ENCODE measurements at regions not wholly inside any gene's neighbourhood (a gene's known extent, or its start where the extent isn't known, plus 50 kb on each side); places are given as distances from the start of the nearest gene placed in this dataset.
"Not testable (repeated sequence)": the region's sequence is repeated elsewhere in the genome, so short reads cannot be mapped to it uniquely, and the experiment has no call there.

DNA sequence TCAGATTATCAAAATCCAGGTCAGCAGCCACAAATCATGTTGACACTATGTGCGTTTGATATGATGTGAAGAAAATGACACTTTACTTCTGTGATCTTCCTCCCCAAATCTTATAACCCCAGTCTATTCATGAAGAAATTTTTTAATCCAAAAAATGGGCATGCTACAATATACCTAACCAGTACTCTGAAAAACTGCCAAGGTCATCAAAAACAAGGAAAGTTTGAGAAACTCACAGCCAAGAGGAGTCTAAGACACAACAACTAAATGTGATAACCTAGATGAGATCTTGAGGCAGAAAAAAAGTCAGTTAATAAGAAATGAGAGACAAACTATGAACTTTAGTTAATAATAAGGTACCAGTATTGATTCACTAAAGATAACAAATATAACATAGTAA is 200.6 kb upstream of the IRAK1BP1 start:
- CTCF ChIA-PET = no interaction called here
- Histone ChIP-seq H3K27me3 (replicated peaks in 1 of 2; ENCODE audit: control insufficient read depth in 2 of 2, extremely low read depth in 1 of 2, insufficient read depth in 2 of 2, low read length in 1 of 2) (no peaks in the 10 kb centered on the region), H3K36me3 (ENCODE audit: control insufficient read depth in 2 of 2, extremely low read depth in 1 of 2, insufficient read depth in 1 of 2, low read length in 1 of 2) (no peaks in the 10 kb centered on the region), H3K27ac (ENCODE audit: low read length) (no peak overlapping the region), H3K9me3 (no peaks in the 10 kb centered on the region), H3K4me3 (ENCODE audit: control insufficient read depth in 1 of 2, extremely low read depth in 1 of 2, low read length in 1 of 2) (no peak overlapping the region), H3K4me1 (ENCODE audit: control insufficient read depth in 1 of 2, extremely low read depth in 1 of 2, insufficient read depth in 2 of 2, low read length in 2 of 2) (no peaks in the 10 kb centered on the region)
- Mint-ChIP-seq H3K4me3 (no peak overlapping the region), H3K9me3 (no peaks in the 10 kb centered on the region), H3K27ac (no peak overlapping the region), H3K36me3 (no peaks in the 10 kb centered on the region), H3K27me3 (peaks cover 0 to 2% of the 10 kb centered on the region in 2 donors), H3K4me1 (no peaks in the 10 kb centered on the region)
- DNase-seq = no peak
- POLR2A ChIA-PET = no interaction called here
- no peak for ATAC-seq (replicated peaks in 1 of 4)
- no CpG with 5 or more reads among the region's 1 CpG for WGBS (ENCODE audit: insufficient coverage)

DNA sequence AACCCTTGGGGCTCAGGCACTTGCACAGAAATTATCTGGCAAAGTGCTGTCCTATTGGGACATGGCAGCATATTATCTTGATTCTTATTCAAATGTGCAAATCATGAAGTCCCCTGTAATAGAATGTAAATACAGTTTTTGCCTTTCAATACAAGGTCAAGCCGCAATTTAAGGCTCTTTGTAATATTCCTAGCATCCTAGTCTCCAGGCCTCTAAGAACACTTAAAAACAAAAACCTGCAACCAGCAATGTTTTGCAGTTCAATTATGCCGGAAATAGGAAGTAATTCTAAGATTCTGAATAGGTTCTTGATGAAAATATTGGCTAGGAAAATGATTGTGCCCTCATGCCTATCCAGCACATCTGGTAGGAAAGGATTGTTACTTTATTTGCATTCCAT is 197.2 kb upstream of the IRAK1BP1 start:
- ChIA-PET CTCF (no interaction called here), POLR2A (no interaction called here)
- no CpG with 5 or more reads among the region's 2 CpGs for WGBS (ENCODE audit: insufficient coverage)

DNA sequence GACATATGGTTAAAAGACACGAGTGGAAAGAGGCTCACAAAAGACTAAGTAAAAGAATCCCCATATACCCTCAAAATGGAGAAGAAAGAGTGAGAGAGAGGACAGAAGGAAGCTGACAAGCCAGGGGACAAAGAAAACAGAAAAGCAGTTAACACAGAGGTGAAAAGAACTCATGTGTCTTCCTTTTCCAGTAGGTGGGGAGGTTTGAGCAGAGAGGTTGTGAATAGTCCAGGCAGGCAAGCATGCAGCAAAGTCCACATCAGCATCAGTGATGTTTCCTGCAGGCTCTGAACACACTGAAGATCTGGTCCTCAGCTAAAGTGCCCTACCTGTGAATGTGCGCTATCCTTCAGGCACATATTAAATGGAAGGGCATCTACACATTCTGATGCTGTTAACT is 196.5 kb upstream of the IRAK1BP1 start:
- no peak overlapping the region for H3K4me3 Mint-ChIP-seq
- ChIA-PET CTCF (no interaction called here), POLR2A (no interaction called here)
- H3K4me3 ChIP-seq (ENCODE audit: control insufficient read depth in 1 of 2, extremely low read depth in 1 of 2, low read length in 1 of 2) = no peak overlapping the region
- no peak overlapping the region for H3K27ac Mint-ChIP-seq
- peaks cover 0 to 2% of the 10 kb centered on the region in 2 donors for H3K27me3 Mint-ChIP-seq
- peaks cover 0 to 2% (median 0%) of the 10 kb centered on the region in 3 donors for H3K9me3 Mint-ChIP-seq
- H3K4me1 ChIP-seq (ENCODE audit: control insufficient read depth in 1 of 2, extremely low read depth in 1 of 2, insufficient read depth in 2 of 2, low read length in 2 of 2) = no peaks in the 10 kb centered on the region
- ATAC-seq (replicated peaks in 1 of 4) (no peak), DNase-seq (no peak)
- no CpG with 5 or more reads among the region's 2 CpGs for WGBS (ENCODE audit: insufficient coverage)
- H3K9me3 ChIP-seq = no peaks in the 10 kb centered on the region
- H3K36me3 Mint-ChIP-seq = no peaks in the 10 kb centered on the region
- no peaks in the 10 kb centered on the region for H3K27me3 ChIP-seq (replicated peaks in 1 of 2; ENCODE audit: control insufficient read depth in 2 of 2, extremely low read depth in 1 of 2, insufficient read depth in 2 of 2, low read length in 1 of 2)
- no peaks in the 10 kb centered on the region for H3K4me1 Mint-ChIP-seq
- no peaks in the 10 kb centered on the region for H3K36me3 ChIP-seq (ENCODE audit: control insufficient read depth in 2 of 2, extremely low read depth in 1 of 2, insufficient read depth in 1 of 2, low read length in 1 of 2)
- no peak overlapping the region for H3K27ac ChIP-seq (ENCODE audit: low read length)

More for the DNA sequence above, 197.2 kb upstream of the IRAK1BP1 start:
- H3K4me3 ChIP-seq (ENCODE audit: control insufficient read depth in 1 of 2, extremely low read depth in 1 of 2, low read length in 1 of 2) = no peak overlapping the region
- no peaks in the 10 kb centered on the region for H3K36me3 ChIP-seq (ENCODE audit: control insufficient read depth in 2 of 2, extremely low read depth in 1 of 2, insufficient read depth in 1 of 2, low read length in 1 of 2)
- ATAC-seq (replicated peaks in 1 of 4) = no peak
- no peak overlapping the region for H3K27ac Mint-ChIP-seq
- no peak for DNase-seq
- no peaks in the 10 kb centered on the region for H3K4me1 ChIP-seq (ENCODE audit: control insufficient read depth in 1 of 2, extremely low read depth in 1 of 2, insufficient read depth in 2 of 2, low read length in 2 of 2)
- no peaks in the 10 kb centered on the region for H3K4me1 Mint-ChIP-seq
- H3K36me3 Mint-ChIP-seq = no peaks in the 10 kb centered on the region
- H3K27me3 Mint-ChIP-seq = peaks cover 0 to 2% of the 10 kb centered on the region in 2 donors
- no peak overlapping the region for H3K4me3 Mint-ChIP-seq
- no peak overlapping the region for H3K27ac ChIP-seq (ENCODE audit: low read length)
- H3K9me3 Mint-ChIP-seq = no peaks in the 10 kb centered on the region
- H3K9me3 ChIP-seq = no peaks in the 10 kb centered on the region
- no peaks in the 10 kb centered on the region for H3K27me3 ChIP-seq (replicated peaks in 1 of 2; ENCODE audit: control insufficient read depth in 2 of 2, extremely low read depth in 1 of 2, insufficient read depth in 2 of 2, low read length in 1 of 2)

DNA sequence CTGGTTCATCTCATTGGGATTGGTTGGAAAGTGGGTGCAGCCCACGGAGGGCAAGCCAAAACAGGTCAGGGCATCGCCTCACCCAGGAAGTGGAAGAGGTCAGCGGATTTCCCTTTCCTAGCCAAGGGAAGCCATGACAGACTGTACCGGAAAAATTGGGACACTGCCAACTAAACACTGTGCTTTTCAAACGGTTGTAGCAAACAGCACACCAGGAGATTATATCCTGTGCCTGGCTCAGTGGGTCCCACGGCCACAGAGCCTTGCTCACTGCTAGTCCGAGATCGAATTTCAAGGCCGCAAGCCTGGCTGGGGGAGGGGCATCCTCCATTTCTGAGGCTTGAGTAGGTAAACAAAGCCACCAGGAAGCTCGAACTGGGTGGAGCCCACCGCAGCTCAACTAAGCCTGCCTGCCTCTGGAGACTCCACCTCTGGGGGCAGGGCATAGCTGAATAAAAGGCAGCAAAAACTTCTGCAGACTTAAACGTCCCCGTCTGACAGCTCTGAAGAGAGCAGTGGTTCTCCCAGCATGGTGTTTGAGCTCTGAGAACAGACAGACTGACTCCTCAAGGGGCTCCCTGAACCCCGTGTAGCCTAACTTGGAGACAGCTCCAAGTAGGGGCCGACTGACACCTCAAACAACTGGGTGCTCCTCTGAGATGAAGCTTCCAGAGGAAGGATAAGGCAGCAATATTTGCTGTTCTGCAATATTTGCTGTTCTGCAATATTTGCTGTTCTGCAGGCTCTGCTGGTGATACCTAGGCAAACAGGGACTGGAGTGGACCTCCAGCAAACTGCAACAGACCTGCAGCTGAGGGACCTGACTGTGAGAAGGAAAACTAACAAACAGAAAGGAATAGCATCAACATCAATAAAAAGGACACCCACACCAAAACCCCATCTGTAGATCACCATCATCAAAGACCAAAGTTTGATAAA is 191.0 kb upstream of the IRAK1BP1 start:
- WGBS (ENCODE audit: insufficient coverage) = 67% methylated on average over 13 of the region's 15 CpGs
- H3K36me3 Mint-ChIP-seq; ATAC-seq (replicated peaks in 1 of 4); H3K4me1 Mint-ChIP-seq; H3K4me3 ChIP-seq (ENCODE audit: control insufficient read depth in 1 of 2, extremely low read depth in 1 of 2, low read length in 1 of 2); H3K27ac ChIP-seq (ENCODE audit: low read length); H3K9me3 ChIP-seq; H3K4me3 Mint-ChIP-seq; POLR2A ChIA-PET; CTCF ChIA-PET; H3K27ac Mint-ChIP-seq; H3K27me3 ChIP-seq (replicated peaks in 1 of 2; ENCODE audit: control insufficient read depth in 2 of 2, extremely low read depth in 1 of 2, insufficient read depth in 2 of 2, low read length in 1 of 2); DNase-seq; H3K4me1 ChIP-seq (ENCODE audit: control insufficient read depth in 1 of 2, extremely low read depth in 1 of 2, insufficient read depth in 2 of 2, low read length in 2 of 2); H3K36me3 ChIP-seq (ENCODE audit: control insufficient read depth in 2 of 2, extremely low read depth in 1 of 2, insufficient read depth in 1 of 2, low read length in 1 of 2); H3K27me3 Mint-ChIP-seq: not testable (repeated sequence)
- H3K9me3 Mint-ChIP-seq = peaks cover 5 to 14% (median 8%) of the 10 kb centered on the region in 3 donors

DNA sequence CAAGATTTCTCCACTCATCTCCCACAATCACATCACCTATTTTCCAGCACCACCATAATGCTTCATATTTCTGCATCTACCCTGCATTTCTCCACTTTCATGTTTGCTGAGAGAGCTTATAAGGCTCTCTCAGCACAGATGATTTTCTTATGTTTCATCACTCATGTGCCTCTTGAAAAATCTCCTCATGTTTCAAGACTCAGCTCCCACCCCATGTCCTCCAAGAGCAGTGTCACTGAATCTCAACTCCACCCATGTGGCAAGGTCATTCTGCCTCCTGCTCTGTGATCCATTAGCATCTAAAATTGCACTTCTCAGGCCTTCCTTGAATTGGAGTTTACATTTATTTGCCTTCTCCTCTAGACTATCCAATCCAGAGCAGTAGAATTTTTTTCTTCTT is 178.7 kb upstream of the IRAK1BP1 start:
- no peaks in the 10 kb centered on the region for H3K9me3 ChIP-seq
- H3K27me3 Mint-ChIP-seq = peaks cover 0 to 1% of the 10 kb centered on the region in 2 donors
- no peak overlapping the region for H3K4me3 Mint-ChIP-seq
- no peak overlapping the region for H3K27ac ChIP-seq (ENCODE audit: low read length)
- H3K4me1 ChIP-seq (ENCODE audit: control insufficient read depth in 1 of 2, extremely low read depth in 1 of 2, insufficient read depth in 2 of 2, low read length in 2 of 2) = no peaks in the 10 kb centered on the region
- H3K36me3 ChIP-seq (ENCODE audit: control insufficient read depth in 2 of 2, extremely low read depth in 1 of 2, insufficient read depth in 1 of 2, low read length in 1 of 2) = no peaks in the 10 kb centered on the region
- no peak overlapping the region for H3K4me3 ChIP-seq (ENCODE audit: control insufficient read depth in 1 of 2, extremely low read depth in 1 of 2, low read length in 1 of 2)
- no peaks in the 10 kb centered on the region for H3K27me3 ChIP-seq (replicated peaks in 1 of 2; ENCODE audit: control insufficient read depth in 2 of 2, extremely low read depth in 1 of 2, insufficient read depth in 2 of 2, low read length in 1 of 2)
- no peaks in the 10 kb centered on the region for H3K4me1 Mint-ChIP-seq
- H3K36me3 Mint-ChIP-seq = no peaks in the 10 kb centered on the region
- ChIA-PET POLR2A (no interaction called here), CTCF (no interaction called here)
- H3K27ac Mint-ChIP-seq = no peak overlapping the region
- no peak for ATAC-seq (replicated peaks in 1 of 4)
- peaks cover 0 to 6% (median 1%) of the 10 kb centered on the region in 3 donors for H3K9me3 Mint-ChIP-seq
- no peak for DNase-seq

DNA sequence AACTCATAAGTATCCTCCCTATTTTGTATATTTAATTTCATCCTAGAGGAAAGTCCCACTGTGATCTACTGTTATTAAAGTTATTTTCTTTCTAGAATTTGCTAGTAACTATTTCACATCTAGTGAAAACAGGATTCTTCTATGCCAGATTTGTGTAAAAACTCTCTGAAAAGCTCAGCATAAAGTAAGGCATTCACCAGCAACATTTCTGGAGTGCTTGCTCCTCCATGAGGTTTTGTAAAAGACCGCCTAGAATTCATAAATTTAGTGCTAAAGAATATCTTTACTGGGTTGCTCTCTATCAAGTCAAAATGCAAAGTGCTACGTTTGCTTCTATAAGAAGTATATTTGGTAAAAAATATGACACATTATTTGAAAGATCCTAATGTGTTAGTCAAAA is 173.5 kb upstream of the IRAK1BP1 start:
- POLR2A ChIA-PET = no interaction called here
- H3K36me3 ChIP-seq (ENCODE audit: control insufficient read depth in 2 of 2, extremely low read depth in 1 of 2, insufficient read depth in 1 of 2, low read length in 1 of 2) = no peaks in the 10 kb centered on the region

More for the DNA sequence above, 173.5 kb upstream of the IRAK1BP1 start:
- Histone ChIP-seq H3K4me1 (ENCODE audit: control insufficient read depth in 1 of 2, extremely low read depth in 1 of 2, insufficient read depth in 2 of 2, low read length in 2 of 2) (no peaks in the 10 kb centered on the region), H3K4me3 (ENCODE audit: control insufficient read depth in 1 of 2, extremely low read depth in 1 of 2, low read length in 1 of 2) (no peak overlapping the region), H3K27ac (ENCODE audit: low read length) (no peak overlapping the region), H3K27me3 (replicated peaks in 1 of 2; ENCODE audit: control insufficient read depth in 2 of 2, extremely low read depth in 1 of 2, insufficient read depth in 2 of 2, low read length in 1 of 2) (no peaks in the 10 kb centered on the region), H3K9me3 (no peaks in the 10 kb centered on the region)
- ATAC-seq (replicated peaks in 1 of 4) = no peak
- no peak overlapping the region for H3K27ac Mint-ChIP-seq
- DNase-seq = no peak
- no peak overlapping the region for H3K4me3 Mint-ChIP-seq
- H3K9me3 Mint-ChIP-seq = peaks cover 0 to 8% (median 2%) of the 10 kb centered on the region in 3 donors
- CTCF ChIA-PET = no interaction called here
- WGBS (ENCODE audit: insufficient coverage) = no CpG with 5 or more reads among the region's 2 CpGs
- H3K36me3 Mint-ChIP-seq = no peaks in the 10 kb centered on the region
- H3K4me1 Mint-ChIP-seq = no peaks in the 10 kb centered on the region
- peaks cover 0 to 3% of the 10 kb centered on the region in 2 donors for H3K27me3 Mint-ChIP-seq
